IMR-90 (cell line): ENCODE measurements at regions not wholly inside any gene's neighbourhood (a gene's known extent, or its start where the extent isn't known, plus 50 kb on each side); places are given as distances from the start of the nearest gene placed in this dataset.

Source experiments
- ATAC-seq: fragments of 200-7000 bp; cut with Tn5 transposase; 2 replicates; pipeline ENCODE4 v1.9.1; 2020; ENCODE audit warnings: low read depth, mild to moderate bottlenecking, moderate library complexity
- BruUV-seq: library from RNA; stranded (reverse); fragments of 400-500 nt; replicated peaks from 2 replicates; lab custom pipeline; 2021; lab: Mats Ljungman, UMichigan
- CTCF ChIA-PET: fragments of 300-600 bp; formaldehyde crosslinking; extraction: SDS; loops from one replicate; lab custom pipeline; 2021; ENCODE audit warnings: antibody characterized with exemption; lab: Yijun Ruan, JAX
- POLR2A ChIA-PET: fragments of 300-600 bp; sonication (Branson Sonifier 250); formaldehyde crosslinking; loops from one replicate; lab custom pipeline; 2022; ENCODE audit warnings: antibody characterized with exemption; ENCODE audit not compliant: unreplicated experiment; lab: Charles Lee
- DNase-seq: peaks from one replicate; pipeline ENCODE4 v3.0.0; 2013
- H2AFZ ChIP-seq: replicated peaks from 2 replicates; pipeline ENCODE3; 2013; ENCODE audit warnings: low read length, mild to moderate bottlenecking; ENCODE audit not compliant: poor library complexity
- H2AK5ac ChIP-seq: 2 replicates; pipeline ENCODE4 v1.6.1; 2013; ENCODE audit warnings: low read depth, low read length, inconsistent platforms
- H2AK9ac ChIP-seq: replicated peaks from 2 replicates; pipeline ENCODE3; 2013; ENCODE audit warnings: mild to moderate bottlenecking, low read depth, low read length, moderate library complexity; ENCODE audit not compliant: poor library complexity
- H2BK120ac ChIP-seq: 2 replicates; pipeline ENCODE4 v1.6.1; 2013; ENCODE audit warnings: low read depth, low read length, inconsistent platforms
- H2BK15ac ChIP-seq: 3 replicates; pipeline ENCODE4 v1.6.1; 2013; ENCODE audit warnings: low read depth, low read length, inconsistent platforms
- H2BK20ac ChIP-seq: 2 replicates; pipeline ENCODE4 v1.6.1; 2013; ENCODE audit warnings: low read depth, mild to moderate bottlenecking, inconsistent platforms, low read length, moderate library complexity
- H2BK5ac ChIP-seq: 2 replicates; pipeline ENCODE4 v1.6.1; 2013; ENCODE audit warnings: mild to moderate bottlenecking, low read depth, low read length, inconsistent platforms; ENCODE audit not compliant: poor library complexity, severe bottlenecking
- H3K14ac ChIP-seq: replicated peaks from 2 replicates; pipeline ENCODE4 v1.6.1; 2013; ENCODE audit warnings: low read depth, low read length, inconsistent platforms
- H3K18ac ChIP-seq: 2 replicates; pipeline ENCODE4 v1.6.1; 2013; ENCODE audit warnings: low read depth, low read length, control low read depth
- H3K23ac ChIP-seq: 2 replicates; pipeline ENCODE4 v1.6.1; 2013; ENCODE audit warnings: low read depth, low read length, inconsistent platforms
- H3K27ac ChIP-seq: 2 replicates; pipeline ENCODE4 v1.5.1; 2013; ENCODE audit warnings: mild to moderate bottlenecking, control low read depth, low read length; ENCODE audit not compliant: insufficient read depth
- H3K27me3 ChIP-seq: 2 replicates; pipeline ENCODE4 v1.6.1; 2013; ENCODE audit warnings: low read length; ENCODE audit not compliant: control insufficient read depth, insufficient read depth
- H3K36me3 ChIP-seq: 2 replicates; pipeline ENCODE4 v1.6.1; 2013; ENCODE audit warnings: low read length, mixed read lengths; ENCODE audit not compliant: control insufficient read depth, insufficient read depth
- H3K4ac ChIP-seq: 2 replicates; pipeline ENCODE4 v1.6.1; 2013; ENCODE audit warnings: low read depth, low read length, inconsistent platforms
- H3K4me1 ChIP-seq: 2 replicates; pipeline ENCODE4 v1.6.1; 2013; ENCODE audit warnings: low read length, mixed read lengths; ENCODE audit not compliant: control insufficient read depth, insufficient read depth
- H3K4me2 ChIP-seq: 2 replicates; pipeline ENCODE4 v1.6.1; 2013; ENCODE audit warnings: low read depth, mild to moderate bottlenecking, control low read depth, low read length, moderate library complexity
- H3K4me3 ChIP-seq: 2 replicates; pipeline ENCODE4 v1.5.1; 2013; ENCODE audit warnings: low read depth, mild to moderate bottlenecking, control low read depth, low read length, moderate library complexity; ENCODE audit not compliant: insufficient read depth
- H3K56ac ChIP-seq: 2 replicates; pipeline ENCODE4 v1.6.1; 2013; ENCODE audit warnings: low read length, inconsistent platforms; ENCODE audit not compliant: insufficient read depth; ENCODE audit errors: extremely low read depth
- H3K79me1 ChIP-seq, 2 experiments: 2 replicates each; pipeline ENCODE4 v1.6.1; 2013; ENCODE audit warnings: low read length in 2 of 2, inconsistent platforms in 1 of 2, low read depth in 1 of 2
- H3K9ac ChIP-seq: 2 replicates; pipeline ENCODE4 v1.6.1; 2013; ENCODE audit warnings: low read depth, low read length, control low read depth
- H3K9me1 ChIP-seq: 2 replicates; pipeline ENCODE4 v1.6.1; 2013; ENCODE audit warnings: low read length, inconsistent platforms; ENCODE audit not compliant: insufficient read depth
- H3K9me3 ChIP-seq: 2 replicates; pipeline ENCODE4 v1.6.1; 2013; ENCODE audit warnings: low read length; ENCODE audit not compliant: control insufficient read depth, insufficient read depth
- H4K20me1 ChIP-seq: 2 replicates; pipeline ENCODE4 v1.6.1; 2013; ENCODE audit warnings: low read length, inconsistent platforms; ENCODE audit not compliant: insufficient read depth
- H4K5ac ChIP-seq: 2 replicates; pipeline ENCODE4 v1.6.1; 2013; ENCODE audit warnings: mild to moderate bottlenecking, low read depth, low read length, control low read depth
- H4K8ac ChIP-seq, 2 experiments: 2 replicates each; pipeline ENCODE4 v1.6.1; 2013; ENCODE audit warnings: low read depth in 2 of 2, low read length in 2 of 2, control low read depth in 1 of 2, inconsistent platforms in 1 of 2
- H4K91ac ChIP-seq: 2 replicates; pipeline ENCODE4 v1.6.1; 2013; ENCODE audit warnings: low read depth, low read length, inconsistent platforms; ENCODE audit not compliant: insufficient read depth
- BHLHE40 ChIP-seq: fragments of 150-350 bp; IDR thresholded peaks from 2 replicates; pipeline ENCODE4 v1.6.1; 2016; ENCODE audit warnings: mild to moderate bottlenecking, low read depth, low read length
- CHD1 ChIP-seq: IDR thresholded peaks from 2 replicates; pipeline ENCODE4 v1.6.1; 2012; ENCODE audit warnings: low read depth, low read length, improper control_type of control experiment
- CTCF ChIP-seq: conservative IDR thresholded peaks from 2 replicates; pipeline ENCODE4 v1.5.1; 2012; ENCODE audit warnings: mild to moderate bottlenecking, low read depth, low read length, improper control_type of control experiment
- FOS ChIP-seq: fragments of 150-350 bp; IDR thresholded peaks from 2 replicates; pipeline ENCODE4 v1.6.1; 2016; ENCODE audit warnings: low read depth, low read length
- MAFK ChIP-seq: IDR thresholded peaks from 2 replicates; pipeline ENCODE4 v1.6.1; 2012; ENCODE audit warnings: low read depth, low read length, improper control_type of control experiment
- MAZ ChIP-seq: IDR thresholded peaks from 2 replicates; pipeline ENCODE4 v1.6.1; 2012; ENCODE audit warnings: low read depth, mild to moderate bottlenecking, low read length, improper control_type of control experiment, moderate library complexity, borderline replicate concordance
- MXI1 ChIP-seq: IDR thresholded peaks from 2 replicates; pipeline ENCODE4 v1.6.1; 2012; ENCODE audit warnings: low read depth, mild to moderate bottlenecking, low read length, moderate library complexity, borderline replicate concordance
- NFE2L2 ChIP-seq: fragments of 150-350 bp; IDR thresholded peaks from 2 replicates; pipeline ENCODE4 v1.6.1; 2016; ENCODE audit warnings: low read depth, mild to moderate bottlenecking, low read length
- POLR2A ChIP-seq: IDR thresholded peaks from 2 replicates; pipeline ENCODE4 v1.6.1; 2012; ENCODE audit warnings: mild to moderate bottlenecking, low read depth, low read length
- RAD21 ChIP-seq: IDR thresholded peaks from 2 replicates; pipeline ENCODE4 v1.6.1; 2012; ENCODE audit warnings: low read length, improper control_type of control experiment
- RCOR1 ChIP-seq: IDR thresholded peaks from 2 replicates; pipeline ENCODE4 v1.6.1; 2012; ENCODE audit warnings: mild to moderate bottlenecking, low read length, improper control_type of control experiment; ENCODE audit not compliant: insufficient replicate concordance
- RFX5 ChIP-seq: IDR thresholded peaks from 2 replicates; pipeline ENCODE4 v1.8.0; 2012; ENCODE audit warnings: low read depth, mild to moderate bottlenecking, low read length, moderate library complexity
- SMC3 ChIP-seq: fragments of 150-350 bp; IDR thresholded peaks from 2 replicates; pipeline ENCODE4 v1.6.1; 2016; ENCODE audit warnings: low read depth, mild to moderate bottlenecking, antibody characterized with exemption, low read length, moderate library complexity
- USF2 ChIP-seq: fragments of 150-350 bp; IDR thresholded peaks from 2 replicates; pipeline ENCODE4 v1.6.1; 2017; ENCODE audit warnings: mild to moderate bottlenecking, antibody characterized with exemption, low read length, low read depth
- WGBS, 2 experiments: methylation state at CpG; one replicate each; pipeline versions ENCODE4 v1.1.5 to v1.1.7; 2013; ENCODE audit warnings: missing lambda C conversion rate in 2 of 2; ENCODE audit not compliant: insufficient read length in 1 of 2; ENCODE audit errors: extremely low coverage in 2 of 2; 5-methylcytosine and 5-hydroxymethylcytosine counted together
- dilution Hi-C: fragments of 300-500 bp; cut with HindIII; formaldehyde crosslinking; loops from one replicate; pipeline ENCODE4 v1.14.3; 2018; ENCODE audit warnings: low sequenced_read_pairs; ENCODE audit not compliant: unreplicated experiment
- in situ Hi-C: fragments of 300-500 bp; cut with MboI; formaldehyde crosslinking; loops from 3 replicates; pipeline ENCODE4 v1.14.3; 2019; ENCODE audit warnings: low sequenced_read_pairs, inconsistent platforms, mixed read lengths
- intact Hi-C: fragments of 100-400 bp; cut with micrococcal nuclease; formaldehyde crosslinking; loops from 2 replicates; pipeline ENCODE4 v1.10.0; 2022
- TF ChIP-seq, protein P1 (sequence below): fragments of 150-350 bp; IDR thresholded peaks from 2 replicates; pipeline ENCODE4 v1.6.1; 2016; ENCODE audit warnings: low read depth, mild to moderate bottlenecking, low read length, moderate library complexity, borderline replicate concordance

DNA sequence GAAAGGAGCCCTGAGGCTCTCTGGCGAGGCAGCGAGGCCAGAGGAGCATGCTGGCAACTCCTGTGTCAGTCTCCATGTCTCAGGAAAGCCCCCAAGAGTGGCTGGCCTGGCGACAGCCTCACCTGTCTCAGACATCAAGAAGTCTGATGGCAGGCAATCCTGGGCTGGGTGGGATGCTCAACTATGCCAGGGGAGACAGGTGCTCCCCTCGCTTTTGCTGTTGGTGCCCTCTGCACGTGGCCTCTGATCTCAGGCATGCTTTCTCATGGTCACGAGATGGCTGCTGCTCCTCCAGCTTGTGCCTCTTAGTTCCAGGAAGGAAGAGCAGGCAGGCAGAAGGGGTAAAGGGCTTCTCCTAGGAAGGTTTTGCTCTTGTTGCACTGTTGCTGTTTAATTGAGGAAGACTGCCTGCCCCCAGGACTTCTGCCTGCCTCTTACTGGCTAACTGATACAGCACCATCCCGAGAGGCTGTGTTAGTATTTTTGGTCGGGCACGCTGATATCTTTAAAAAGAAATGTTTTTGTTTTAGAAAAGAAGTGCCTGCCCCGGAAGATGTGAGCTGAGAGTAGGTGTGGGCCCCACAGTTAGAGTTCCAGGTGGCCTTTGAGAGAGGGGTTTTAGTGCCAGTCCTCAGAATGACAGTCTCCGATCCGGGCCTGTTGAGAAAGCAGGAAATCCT lies 344.8 kb upstream of the HS6ST1 start:
- POLR2A ChIA-PET: no interaction called here

More for the DNA sequence above, 344.8 kb upstream of the HS6ST1 start:
- H2BK5ac ChIP-seq: no peak overlapping the region
- H3K9ac ChIP-seq: no peak overlapping the region
- no peak overlapping the region for H3K14ac ChIP-seq
- no peak overlapping the region for H2AK5ac ChIP-seq
- H3K4me1 ChIP-seq: no peaks in the 10 kb centered on the region; the same call in 1 of the 2 replicates
- no peaks in the 10 kb centered on the region for H3K9me1 ChIP-seq
- dilution Hi-C loops (no loop called here), in situ Hi-C loops (no loop called here), intact Hi-C loops (no loop called here)
- no peak overlapping the region for H2BK20ac ChIP-seq
- CTCF ChIA-PET: no interaction called here
- DNase-seq: no peak
- peaks cover 3% of the 10 kb centered on the region; the same call in 1 of the 2 replicates for H3K9me3 ChIP-seq
- no CpG with 5 or more reads among the region's 12 CpGs for WGBS, 2 experiments
- no peaks in the 10 kb centered on the region for H3K79me1 ChIP-seq
- H2BK120ac ChIP-seq: no peak overlapping the region
- peak overlapping the region; percentile 32 for H2AFZ ChIP-seq
- H3K27me3 ChIP-seq: peaks cover 39% of the 10 kb centered on the region
- H4K91ac ChIP-seq: no peak overlapping the region
- TF ChIP-seq RFX5 (no peak), RCOR1 (no peak), NFE2L2 (no peak), MXI1 (no peak), CHD1 (no peak), FOS (no peak), MAFK (no peak), POLR2A (no peak), RAD21 (no peak), CTCF (no peak), SMC3 (no peak), USF2 (no peak), MAZ (no peak), BHLHE40 (no peak)
- TF ChIP-seq, protein P1, sequence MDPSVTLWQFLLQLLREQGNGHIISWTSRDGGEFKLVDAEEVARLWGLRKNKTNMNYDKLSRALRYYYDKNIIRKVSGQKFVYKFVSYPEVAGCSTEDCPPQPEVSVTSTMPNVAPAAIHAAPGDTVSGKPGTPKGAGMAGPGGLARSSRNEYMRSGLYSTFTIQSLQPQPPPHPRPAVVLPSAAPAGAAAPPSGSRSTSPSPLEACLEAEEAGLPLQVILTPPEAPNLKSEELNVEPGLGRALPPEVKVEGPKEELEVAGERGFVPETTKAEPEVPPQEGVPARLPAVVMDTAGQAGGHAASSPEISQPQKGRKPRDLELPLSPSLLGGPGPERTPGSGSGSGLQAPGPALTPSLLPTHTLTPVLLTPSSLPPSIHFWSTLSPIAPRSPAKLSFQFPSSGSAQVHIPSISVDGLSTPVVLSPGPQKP: no peak
- no peak overlapping the region for H3K18ac ChIP-seq
- H3K4me3 ChIP-seq: no peak overlapping the region
- H4K8ac ChIP-seq: no peak overlapping the region
- H4K20me1 ChIP-seq: no peaks in the 10 kb centered on the region
- no peak overlapping the region for H3K23ac ChIP-seq
- no peak overlapping the region for H2AK9ac ChIP-seq
- no peak overlapping the region for H3K56ac ChIP-seq
- H3K36me3 ChIP-seq: no peaks in the 10 kb centered on the region
- no TSS peak for BruUV-seq
- H3K4me2 ChIP-seq: no peak overlapping the region
- H2BK15ac ChIP-seq: no peak overlapping the region
- no peak overlapping the region for H4K5ac ChIP-seq
- H3K4ac ChIP-seq: no peak overlapping the region
- no peak for ATAC-seq
- H3K27ac ChIP-seq: no peak overlapping the region
